GM10248 (cell line): ENCODE measurements at regions not wholly inside any gene's neighbourhood (a gene's known extent, or its start where the extent isn't known, plus 50 kb on each side); places are given as distances from the start of the nearest gene placed in this dataset.

Experiments used
- CTCF ChIA-PET: fragments of 300-600 bp; sonication (Branson Sonifier 250); formaldehyde crosslinking; extraction: SDS; loops from one replicate; lab custom pipeline; 2021; ENCODE audit warnings: antibody characterized with exemption; lab: Yijun Ruan, JAX
- POLR2A ChIA-PET: fragments of 350-650 bp; sonication (Branson Sonifier 250); formaldehyde crosslinking; extraction: SDS; loops from one replicate; lab custom pipeline; 2020; ENCODE audit warnings: antibody characterized with exemption; lab: Yijun Ruan, JAX
- DNase-seq: peaks from one replicate; pipeline ENCODE4 v3.0.0; 2012; ENCODE audit errors: extremely low spot score
- TF ChIP-seq, protein P1 (sequence below): IDR thresholded peaks from 2 replicates; pipeline ENCODE4 v1.5.1; 2012; ENCODE audit warnings: mild to moderate bottlenecking, low read depth; ENCODE audit errors: extremely low read depth, missing control alignments, control extremely low read depth

DNA sequence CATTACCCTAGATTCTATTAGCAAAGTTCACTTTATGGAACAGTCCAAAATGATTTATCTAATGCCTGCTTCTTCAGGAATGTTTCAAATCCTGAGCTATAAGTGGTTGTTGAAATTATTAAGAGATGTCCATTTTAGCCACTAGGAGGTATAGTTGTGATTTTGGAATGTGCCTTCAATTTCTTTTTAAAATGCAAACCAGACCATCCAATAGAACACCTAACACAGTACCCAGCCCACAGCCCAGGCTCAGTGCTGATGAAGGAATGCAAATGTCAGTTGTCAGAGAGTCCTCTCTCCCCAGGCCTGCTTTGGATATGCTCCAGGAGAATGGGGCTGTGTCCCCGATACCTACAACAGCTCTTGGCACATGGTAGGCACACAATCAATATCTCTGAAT lies 85.8 kb upstream of the E2F8 start:
- ChIA-PET POLR2A (no interaction called here), CTCF (interaction anchor here (0.6 to 4.9 kb wide), 10 partner anchors 12 to 232 kb away, joined by 3 to 45 read pairs (median 3); no protein-coding TSS in a partner anchor)
- DNase-seq = no peak
- TF ChIP-seq, protein P1, sequence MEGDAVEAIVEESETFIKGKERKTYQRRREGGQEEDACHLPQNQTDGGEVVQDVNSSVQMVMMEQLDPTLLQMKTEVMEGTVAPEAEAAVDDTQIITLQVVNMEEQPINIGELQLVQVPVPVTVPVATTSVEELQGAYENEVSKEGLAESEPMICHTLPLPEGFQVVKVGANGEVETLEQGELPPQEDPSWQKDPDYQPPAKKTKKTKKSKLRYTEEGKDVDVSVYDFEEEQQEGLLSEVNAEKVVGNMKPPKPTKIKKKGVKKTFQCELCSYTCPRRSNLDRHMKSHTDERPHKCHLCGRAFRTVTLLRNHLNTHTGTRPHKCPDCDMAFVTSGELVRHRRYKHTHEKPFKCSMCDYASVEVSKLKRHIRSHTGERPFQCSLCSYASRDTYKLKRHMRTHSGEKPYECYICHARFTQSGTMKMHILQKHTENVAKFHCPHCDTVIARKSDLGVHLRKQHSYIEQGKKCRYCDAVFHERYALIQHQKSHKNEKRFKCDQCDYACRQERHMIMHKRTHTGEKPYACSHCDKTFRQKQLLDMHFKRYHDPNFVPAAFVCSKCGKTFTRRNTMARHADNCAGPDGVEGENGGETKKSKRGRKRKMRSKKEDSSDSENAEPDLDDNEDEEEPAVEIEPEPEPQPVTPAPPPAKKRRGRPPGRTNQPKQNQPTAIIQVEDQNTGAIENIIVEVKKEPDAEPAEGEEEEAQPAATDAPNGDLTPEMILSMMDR = peak; percentile 4

DNA sequence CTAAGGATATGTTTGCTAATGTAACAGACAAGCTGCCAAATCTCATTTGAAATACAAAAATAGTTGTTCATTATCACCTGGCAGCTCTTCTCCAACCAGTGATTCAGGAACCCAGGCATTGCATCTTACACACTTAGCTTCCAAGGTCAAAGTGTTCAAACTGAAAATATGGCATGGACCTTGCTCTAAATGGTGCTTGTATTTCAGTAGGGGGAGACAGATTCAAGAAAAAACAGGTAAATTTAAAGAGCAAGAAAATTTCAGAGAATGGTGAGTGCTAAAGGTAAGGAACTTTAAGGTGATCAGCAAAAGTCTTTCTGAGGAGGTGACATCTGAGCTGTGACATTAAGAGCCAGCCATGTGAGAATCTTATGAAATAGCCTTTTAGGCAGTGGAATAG lies 82.8 kb upstream of the E2F8 start:
- DNase-seq = no peak
- ChIA-PET POLR2A (no interaction called here), CTCF (interaction anchor here (0.9 to 1.3 kb wide), 6 partner anchors 9 to 237 kb away, joined by 3 to 12 read pairs (median 3); no protein-coding TSS in a partner anchor)
- TF ChIP-seq, protein P1 = peak; percentile 32

DNA sequence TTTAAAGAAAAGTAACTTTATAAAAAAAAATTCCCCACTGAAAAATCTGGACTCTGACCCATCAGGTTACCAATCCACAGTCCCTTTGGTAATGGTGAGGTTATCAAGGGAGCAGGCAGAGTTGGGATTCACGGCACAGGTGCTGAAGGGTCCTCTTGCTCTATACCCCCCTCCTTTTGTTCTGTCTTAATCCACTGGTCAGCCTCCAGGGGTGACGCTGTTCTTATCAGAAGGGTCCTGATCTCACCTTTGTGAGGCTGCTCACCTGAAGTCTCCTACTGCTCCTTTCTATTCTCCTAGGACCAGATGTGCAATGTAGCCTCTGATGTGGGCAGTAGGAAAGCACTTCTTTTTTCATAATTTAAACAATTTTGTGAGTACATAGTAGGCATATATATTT lies 80.6 kb upstream of the E2F8 start:
- POLR2A ChIA-PET = no interaction called here

DNA sequence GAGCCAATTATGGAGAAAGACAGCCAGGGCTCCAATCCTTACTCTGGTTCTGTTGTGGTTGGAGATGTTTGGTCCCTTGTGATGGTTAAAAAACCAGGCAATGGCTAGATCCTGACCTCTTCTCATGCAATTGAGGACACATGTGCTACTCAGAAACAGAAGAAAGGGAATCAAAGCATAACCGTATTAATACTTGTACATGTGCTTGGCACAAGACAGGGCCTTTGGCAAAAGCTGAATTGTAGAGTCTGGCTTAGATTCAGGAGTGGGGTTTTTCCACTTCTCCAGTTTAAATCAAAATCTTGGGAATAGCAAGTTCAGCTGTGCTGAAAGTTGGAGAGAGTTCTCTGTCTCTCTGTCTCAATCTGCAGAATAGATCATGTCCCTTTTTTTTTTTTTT lies 80.1 kb upstream of the E2F8 start:
- ChIA-PET POLR2A (no interaction called here), CTCF (no interaction called here)
- TF ChIP-seq, protein P1 = no peak
- no peak for DNase-seq

More for the DNA sequence above, 80.6 kb upstream of the E2F8 start:
- DNase-seq = no peak
- TF ChIP-seq, protein P1 = no peak
- CTCF ChIA-PET = no interaction called here

DNA sequence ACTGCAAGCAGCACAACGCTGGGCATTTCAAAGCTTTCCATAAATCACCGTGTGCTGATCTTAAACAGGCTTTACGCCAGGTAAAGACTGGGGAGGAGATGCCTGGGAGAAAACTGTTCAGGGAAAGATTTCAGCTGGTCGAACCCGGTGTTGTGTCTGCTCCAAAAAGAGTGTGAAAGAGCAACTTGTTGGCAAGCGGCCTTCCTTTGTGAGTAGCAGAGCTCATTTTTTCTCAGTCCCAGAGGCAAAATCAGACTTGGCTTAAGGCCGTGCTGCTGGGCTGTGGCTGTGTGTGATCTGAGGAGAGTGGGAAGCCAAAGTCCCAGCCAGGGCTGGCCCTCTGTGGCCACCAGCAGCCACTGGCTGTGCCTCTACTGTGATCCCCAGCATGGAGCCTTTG lies 75.7 kb upstream of the E2F8 start:
- POLR2A ChIA-PET = no interaction called here
- CTCF ChIA-PET = no interaction called here

DNA sequence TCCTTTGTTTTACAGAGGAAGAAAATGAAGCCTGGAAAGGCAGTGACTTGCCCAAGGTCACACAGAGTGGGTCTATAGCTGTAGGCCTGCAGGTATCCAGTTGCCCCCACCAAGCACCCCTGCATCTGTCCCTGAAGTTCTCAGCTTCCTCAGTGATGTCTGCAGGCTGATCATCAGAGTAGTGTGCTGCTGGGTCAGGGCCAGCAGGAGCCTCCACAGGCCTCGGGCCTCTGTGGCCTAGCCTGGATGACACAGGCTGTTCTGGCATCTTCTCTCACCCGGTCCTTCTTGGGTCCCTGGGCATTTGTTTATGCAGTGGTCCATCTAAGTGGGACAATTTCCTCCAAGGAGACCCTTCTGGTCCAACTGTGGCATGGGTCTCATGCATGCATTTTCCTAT lies 74.8 kb upstream of the E2F8 start:
- TF ChIP-seq, protein P1 = no peak
- DNase-seq = no peak
- ChIA-PET POLR2A (no interaction called here), CTCF (no interaction called here)

More for the DNA sequence above, 75.7 kb upstream of the E2F8 start:
- TF ChIP-seq, protein P1 = no peak
- no peak for DNase-seq
